ENCODE measurements at regions not wholly inside any gene's neighbourhood (a gene's known extent, or its start where the extent isn't known, plus 50 kb on each side); places are given as distances from the start of the nearest gene placed in this dataset.

- DNase-seq (ENCODE audit: insufficient read length, low spot score) (no peak), FAIRE-seq (no peak)
- no peak for TF ChIP-seq CTCF (IDR thresholded peaks at IDR 0.05; ENCODE audit: insufficient read depth, missing control alignments)
Observed at GRCh38 chr2:100658017-100658416, 95.2 kb downstream of the PDCL3 start.

- no peak for TF ChIP-seq CTCF (IDR thresholded peaks at IDR 0.05; ENCODE audit: insufficient read depth, missing control alignments)
Observed at GRCh38 chr2:100660851-100661584, 98.2 kb downstream of the PDCL3 start.

GRCh38 chr2:100662866-100663265 lies 100.1 kb downstream of the PDCL3 start:
- no peak for TF ChIP-seq CTCF (IDR thresholded peaks at IDR 0.05; ENCODE audit: insufficient read depth, missing control alignments)
- FAIRE-seq (no peak), DNase-seq (ENCODE audit: insufficient read length, low spot score) (no peak)

More at GRCh38 chr2:100660851-100661584, 98.2 kb downstream of the PDCL3 start:
- FAIRE-seq (no peak), DNase-seq (ENCODE audit: insufficient read length, low spot score) (no peak)

- FAIRE-seq (no peak), DNase-seq (ENCODE audit: insufficient read length, low spot score) (no peak)
- TF ChIP-seq CTCF (IDR thresholded peaks at IDR 0.05; ENCODE audit: insufficient read depth, missing control alignments), result no peak
Observed at GRCh38 chr2:100664021-100664755, 101.4 kb downstream of the PDCL3 start.

- no peak for TF ChIP-seq CTCF (IDR thresholded peaks at IDR 0.05; ENCODE audit: insufficient read depth, missing control alignments)
- FAIRE-seq (no peak), DNase-seq (ENCODE audit: insufficient read length, low spot score) (no peak)
Observed at GRCh38 chr2:100664756-100665101, 101.9 kb downstream of the PDCL3 start.

GRCh38 chr2:100666996-100667395 lies 104.2 kb downstream of the PDCL3 start:
- DNase-seq (ENCODE audit: insufficient read length, low spot score) (no peak), FAIRE-seq (no peak)
- TF ChIP-seq CTCF (IDR thresholded peaks at IDR 0.05; ENCODE audit: insufficient read depth, missing control alignments), result no peak

- DNase-seq (ENCODE audit: insufficient read length, low spot score) (no peak), FAIRE-seq (no peak)
- no peak for TF ChIP-seq CTCF (IDR thresholded peaks at IDR 0.05; ENCODE audit: insufficient read depth, missing control alignments)
Observed at GRCh38 chr2:100667801-100668200, 105.0 kb downstream of the PDCL3 start.
